Right kidney (tissue), 1 donor: ENCODE measurements at regions not wholly inside any gene's neighbourhood (a gene's known extent, or its start where the extent isn't known, plus 50 kb on each side); places are given as distances from the start of the nearest gene placed in this dataset.
"Not testable (repeated sequence)": the region's sequence is repeated elsewhere in the genome, so short reads cannot be mapped to it uniquely, and the experiment has no call there.

Experiments
- DNase-seq: peaks from one replicate; pipeline ENCODE4 v3.0.0-alpha.2; 2016

DNA sequence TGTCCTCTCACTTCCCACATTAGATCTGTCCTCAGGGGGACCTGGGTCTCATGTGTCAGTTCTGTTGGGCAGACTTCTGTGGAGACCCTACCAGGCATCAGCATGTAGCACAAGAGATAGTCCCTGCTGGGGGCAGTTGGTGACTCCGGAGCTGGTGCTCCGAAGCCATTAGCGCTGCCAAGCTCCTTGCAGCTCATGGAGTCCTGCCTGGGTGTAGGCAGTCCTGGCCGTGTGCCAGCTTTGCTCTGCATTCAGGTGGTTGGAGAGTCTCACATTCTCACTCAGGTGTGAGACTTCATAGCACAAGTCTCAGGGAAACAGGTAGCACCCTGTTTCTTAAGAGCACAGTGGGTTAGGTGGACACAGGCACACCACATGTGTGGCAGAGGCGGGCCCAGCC lies 202.3 kb downstream of the LIPI start:
- not testable (repeated sequence) for DNase-seq

DNA sequence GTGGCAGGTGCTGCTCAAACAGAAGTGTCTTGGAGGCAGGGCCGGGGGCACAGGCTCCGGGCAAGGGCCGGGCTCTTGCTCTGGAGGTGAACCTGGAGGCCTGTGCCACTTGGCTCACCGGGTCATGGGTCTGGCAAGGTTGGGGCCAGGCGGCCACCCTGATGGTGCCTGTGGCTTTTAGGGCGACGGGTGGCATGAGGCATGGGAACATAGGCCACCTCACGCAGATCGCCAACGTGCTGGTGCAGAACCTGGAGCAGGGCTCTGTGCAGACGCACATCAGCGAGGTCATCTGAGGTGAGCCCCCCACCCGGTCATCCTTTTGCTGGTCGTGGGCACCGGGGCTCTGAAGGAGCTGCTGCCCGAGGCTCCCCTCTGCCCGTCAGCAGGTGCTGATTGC lies 202.7 kb downstream of the LIPI start:
- DNase-seq, result not testable (repeated sequence)

DNA sequence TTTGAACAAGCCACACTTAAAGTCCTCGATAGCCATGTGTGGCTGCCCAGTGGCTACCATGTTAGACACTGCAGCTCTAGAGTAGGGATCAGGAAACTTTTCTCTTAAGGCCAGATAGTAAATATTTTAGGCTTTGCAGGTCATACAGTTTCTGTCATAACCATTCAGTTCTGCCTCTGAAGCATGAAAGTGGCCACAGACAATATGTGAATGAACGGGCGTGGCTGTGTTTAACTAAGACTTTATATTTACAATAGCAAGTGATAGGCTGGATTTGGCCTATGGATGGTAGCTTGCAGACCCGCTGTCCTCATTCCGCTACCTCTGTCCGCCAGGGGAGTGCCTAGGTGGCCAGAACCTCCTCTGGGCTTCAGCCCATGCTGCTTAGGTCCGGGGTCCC lies 204.6 kb downstream of the LIPI start:
- not testable (repeated sequence) for DNase-seq

DNA sequence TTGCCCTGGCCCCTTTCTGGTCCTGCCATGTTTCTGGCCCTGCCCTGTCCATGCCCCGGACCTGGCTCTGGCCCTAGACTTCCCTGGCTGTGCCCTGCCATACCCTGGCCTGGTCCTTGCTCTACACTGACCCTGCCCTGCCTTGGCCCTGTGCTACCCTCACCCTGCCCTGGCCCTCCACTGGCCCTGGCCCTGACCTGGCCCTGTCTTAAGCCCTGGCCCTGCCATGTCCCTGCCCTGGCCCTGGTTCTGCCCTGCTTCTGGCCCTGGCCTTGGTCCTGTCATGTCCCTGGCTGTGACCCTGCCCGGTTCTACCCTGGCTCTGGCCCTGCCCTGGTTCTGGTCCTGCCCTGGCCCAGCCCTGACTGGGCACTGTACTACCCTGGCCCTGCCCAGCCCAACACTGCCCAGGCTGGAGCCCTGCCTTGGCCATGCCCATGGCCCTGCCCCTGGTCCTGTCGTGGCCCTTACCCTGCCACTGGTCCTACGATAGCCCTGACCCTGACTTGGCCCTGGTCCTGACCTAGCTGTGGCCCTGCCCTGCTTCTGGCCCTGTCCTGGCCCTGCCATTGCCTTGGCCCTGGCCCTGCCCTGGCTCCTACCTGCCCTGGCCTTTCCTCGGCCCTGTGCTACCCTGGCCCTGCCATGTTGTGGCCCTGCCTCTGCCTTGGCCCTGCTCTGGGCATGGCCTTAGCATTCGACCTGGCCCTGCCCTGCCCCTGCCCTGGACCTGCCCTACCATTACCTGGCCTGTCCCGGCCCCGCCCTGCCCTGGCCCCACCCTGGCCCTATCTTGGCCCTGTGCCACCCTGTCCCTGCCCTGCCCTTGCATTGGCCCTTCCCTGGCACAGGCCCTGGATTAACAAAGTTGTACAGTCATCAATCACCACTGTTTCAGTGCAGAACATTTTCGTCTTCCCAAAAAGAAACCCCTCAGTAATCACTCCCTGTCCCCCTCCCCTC lies 223.5 kb downstream of the LIPI start:
- not testable (repeated sequence) for DNase-seq

DNA sequence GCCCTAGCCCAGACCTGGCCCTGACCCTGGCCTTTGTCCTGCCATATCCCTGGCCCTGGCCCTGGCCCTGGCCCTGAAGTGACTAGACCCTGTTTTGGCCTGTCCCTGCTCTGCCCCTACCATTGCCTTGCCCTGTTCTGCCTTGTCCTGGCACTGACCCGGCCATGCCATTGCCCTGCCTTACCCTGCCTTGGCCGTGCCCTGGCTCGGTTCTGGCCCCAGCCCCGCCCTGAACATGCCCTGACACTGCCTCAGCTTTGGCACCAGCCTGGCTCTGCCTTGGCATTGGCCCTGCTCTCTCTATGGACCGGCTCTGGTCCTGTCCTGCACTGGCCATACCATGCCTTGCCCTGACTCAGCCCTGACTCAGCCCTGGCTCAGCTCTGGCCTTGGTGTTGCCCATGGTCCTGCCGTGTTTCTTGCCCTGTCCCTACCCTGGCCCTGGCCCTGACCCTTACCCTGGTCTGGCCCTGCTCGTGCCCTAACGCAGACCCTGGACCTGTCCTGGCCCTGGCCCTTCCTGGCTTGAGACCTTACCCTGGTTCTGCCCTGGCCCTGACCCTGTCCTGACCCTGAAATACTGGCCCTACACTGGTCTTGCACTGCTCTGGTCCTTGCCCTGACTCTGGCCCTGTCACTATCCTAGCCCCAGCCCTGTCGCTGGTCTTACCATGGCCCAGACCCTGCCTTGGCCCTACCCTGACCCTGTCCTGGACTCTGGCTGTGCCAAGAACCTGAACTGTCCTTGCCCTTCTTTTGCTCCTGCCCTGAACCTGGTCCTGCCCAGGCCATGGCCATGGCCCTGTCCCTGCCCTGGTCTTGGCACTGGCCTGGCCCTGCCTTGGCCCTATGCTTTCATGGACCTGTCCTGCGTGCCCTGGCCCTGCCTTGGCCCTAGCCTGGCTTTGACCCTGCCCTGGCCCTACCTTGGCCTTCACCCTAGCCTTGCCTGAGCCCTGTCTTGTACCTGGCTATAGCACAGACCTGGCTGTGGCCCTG lies 224.6 kb downstream of the LIPI start:
- DNase-seq, result not testable (repeated sequence)

DNA sequence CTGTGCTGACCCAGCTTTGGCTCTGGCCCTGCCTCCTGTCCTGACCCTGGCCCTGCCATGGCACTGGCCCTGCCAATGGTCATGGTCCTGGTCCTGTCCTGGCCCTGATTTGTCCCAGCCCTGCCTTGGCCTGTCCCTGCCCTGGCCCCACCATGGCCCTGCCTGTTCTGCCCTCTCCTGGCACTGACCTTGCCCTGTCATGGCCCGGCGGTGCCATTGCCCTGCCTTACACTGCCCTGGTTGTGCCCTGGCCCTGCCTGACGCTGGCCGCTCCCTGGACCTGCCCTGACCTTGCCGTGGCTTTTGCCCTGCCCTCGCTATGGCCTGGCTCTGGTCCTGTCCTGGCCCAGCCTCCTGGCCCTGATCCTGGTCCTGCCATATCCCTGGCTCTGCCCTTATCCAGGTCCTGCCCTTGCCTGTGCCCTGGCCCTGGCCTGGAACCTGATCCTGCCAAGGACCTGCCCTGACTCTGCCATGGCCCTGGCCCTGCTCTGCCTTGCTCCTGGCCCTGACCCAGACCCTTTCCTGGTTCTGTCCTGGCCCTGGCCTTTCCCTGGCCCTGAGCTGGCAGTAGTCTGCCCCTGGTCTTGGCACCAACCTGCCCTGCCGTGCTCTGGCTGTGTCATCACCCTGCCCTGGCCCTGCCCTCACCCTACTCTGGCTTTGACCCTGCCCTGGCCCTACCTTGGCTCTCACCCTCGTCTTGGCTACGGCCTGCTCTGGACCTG lies 225.5 kb downstream of the LIPI start:
- DNase-seq, result not testable (repeated sequence)

DNA sequence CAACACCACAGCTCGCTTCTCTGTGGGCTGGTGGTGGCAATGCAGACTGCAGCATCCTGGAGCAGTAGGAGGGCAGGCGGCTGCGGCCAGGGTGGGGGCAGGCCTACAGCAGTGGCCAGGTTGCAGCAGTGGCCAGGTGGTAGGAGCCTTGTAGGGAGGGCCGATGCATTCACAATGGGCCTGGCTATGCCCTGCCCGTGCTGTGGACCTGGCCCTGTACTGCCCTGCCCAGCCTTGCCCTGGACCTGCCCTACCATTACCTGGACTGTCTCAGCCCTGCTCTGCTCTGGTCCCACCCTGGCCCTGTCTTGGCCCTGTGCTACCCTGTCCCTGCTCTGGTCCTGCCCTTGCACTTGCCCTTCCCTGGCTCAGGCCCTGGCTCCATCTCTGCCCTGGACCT lies 226.0 kb downstream of the LIPI start:
- not testable (repeated sequence) for DNase-seq

DNA sequence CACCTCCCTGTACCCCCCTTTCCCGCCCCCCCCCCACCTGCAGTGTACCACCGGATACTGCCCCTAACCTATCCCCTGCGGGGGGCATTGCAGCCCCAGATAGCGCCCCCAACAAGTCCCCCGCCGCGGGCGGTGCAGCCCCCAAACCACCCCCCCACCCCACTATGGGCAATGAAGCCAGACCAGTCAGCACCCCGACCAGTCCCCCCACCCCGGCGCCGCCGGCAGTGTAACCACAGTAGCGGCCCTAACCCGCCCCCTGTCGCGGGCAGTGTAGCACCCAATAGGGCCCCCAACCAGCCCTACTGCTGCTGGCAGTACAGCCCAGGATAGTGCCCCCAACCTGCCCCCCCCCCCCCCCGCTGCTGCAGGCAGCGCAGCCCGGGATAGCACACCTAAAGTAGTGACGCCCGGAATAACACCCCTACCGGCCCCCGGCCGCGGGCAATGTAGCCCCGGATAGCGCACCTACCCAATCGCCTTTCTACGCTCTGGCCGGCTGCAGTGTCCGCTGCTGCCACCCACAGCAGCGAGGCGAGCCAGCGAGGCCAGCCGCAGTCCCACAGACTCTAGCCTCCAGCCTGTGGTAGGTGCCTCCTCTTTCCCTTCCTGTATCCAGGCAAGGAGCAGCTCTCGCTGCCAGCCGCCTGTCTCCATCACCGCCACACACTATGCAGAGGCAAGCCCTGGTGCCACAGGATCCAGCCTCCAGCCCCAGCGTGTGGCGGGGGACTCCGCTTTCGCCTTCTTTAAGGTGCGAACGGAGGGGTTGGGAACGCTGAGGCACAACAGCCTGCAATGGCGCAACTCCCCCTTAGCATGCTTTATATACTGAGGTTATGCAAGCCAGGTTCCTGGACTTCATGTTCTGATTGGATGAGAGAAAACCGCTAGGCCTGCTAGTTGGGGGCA lies 229.3 kb downstream of the LIPI start:
- not testable (repeated sequence) for DNase-seq

DNA sequence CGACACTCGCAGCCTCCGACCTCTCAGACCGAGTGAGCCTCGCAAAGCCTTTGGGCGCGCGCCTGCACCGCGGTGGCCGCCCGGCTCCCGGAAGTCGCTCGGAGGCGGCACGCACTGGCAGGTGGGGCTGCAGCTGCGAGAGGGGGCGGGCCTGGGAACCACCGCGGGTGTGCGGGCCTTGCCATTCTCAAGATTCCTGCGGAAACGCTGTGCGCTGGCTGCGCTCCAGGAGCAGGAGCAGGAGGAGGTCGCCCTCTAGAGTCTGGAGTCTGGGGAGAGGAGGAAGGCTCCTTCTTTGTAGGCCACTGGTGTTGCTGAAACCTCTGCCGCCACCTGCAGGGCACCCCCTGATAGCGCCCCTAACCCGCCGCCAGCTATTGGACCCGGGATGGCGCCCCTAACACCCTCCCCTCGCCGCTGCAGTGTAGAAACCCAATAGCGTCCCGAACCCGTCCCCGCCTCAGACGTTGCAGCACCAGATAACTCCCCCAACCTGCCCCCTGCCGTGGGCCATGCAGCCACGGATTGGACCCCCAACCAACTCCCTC lies 230.6 kb downstream of the LIPI start:
- DNase-seq, result peak; percentile 2

DNA sequence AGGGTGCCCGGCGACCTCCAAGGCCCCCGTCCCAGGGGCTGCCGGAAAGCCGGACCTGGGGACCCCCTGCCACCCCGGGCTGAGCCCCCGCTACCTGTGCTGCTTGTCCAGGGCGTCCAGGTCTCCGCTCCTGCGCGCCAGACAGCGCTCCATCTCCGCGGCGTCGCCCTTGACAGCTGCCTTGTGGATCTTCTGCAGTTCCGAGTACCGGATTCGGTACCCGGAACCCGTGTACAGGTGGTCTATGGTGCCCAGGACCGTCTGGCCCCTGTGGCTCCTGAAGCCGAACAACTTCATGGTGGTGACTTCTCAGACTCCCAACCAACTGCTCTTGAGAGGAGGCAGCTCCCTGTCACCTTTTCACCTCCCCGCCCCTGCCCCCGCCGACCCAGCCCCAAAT lies 231.1 kb downstream of the LIPI start:
- not testable (repeated sequence) for DNase-seq

DNA sequence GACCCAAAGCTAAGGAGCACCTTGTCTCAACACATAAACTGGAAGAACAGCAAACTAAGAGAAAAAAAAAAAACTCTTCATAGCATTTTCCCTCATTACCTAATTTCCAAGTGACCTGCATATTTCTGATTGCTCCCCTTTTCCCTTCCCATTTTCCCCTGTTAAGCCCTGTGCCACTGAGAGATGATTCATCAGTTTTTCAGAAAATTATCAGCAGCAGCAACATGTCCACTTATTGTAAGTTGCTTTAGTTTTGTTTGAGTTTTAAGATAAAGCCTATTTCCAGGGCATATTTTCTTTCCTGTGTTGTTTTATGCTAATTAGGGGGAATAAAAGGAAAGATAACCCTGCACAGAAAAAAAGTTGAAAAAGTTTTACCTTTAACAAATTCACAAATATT lies 236.2 kb downstream of the LIPI start:
- not testable (repeated sequence) for DNase-seq

DNA sequence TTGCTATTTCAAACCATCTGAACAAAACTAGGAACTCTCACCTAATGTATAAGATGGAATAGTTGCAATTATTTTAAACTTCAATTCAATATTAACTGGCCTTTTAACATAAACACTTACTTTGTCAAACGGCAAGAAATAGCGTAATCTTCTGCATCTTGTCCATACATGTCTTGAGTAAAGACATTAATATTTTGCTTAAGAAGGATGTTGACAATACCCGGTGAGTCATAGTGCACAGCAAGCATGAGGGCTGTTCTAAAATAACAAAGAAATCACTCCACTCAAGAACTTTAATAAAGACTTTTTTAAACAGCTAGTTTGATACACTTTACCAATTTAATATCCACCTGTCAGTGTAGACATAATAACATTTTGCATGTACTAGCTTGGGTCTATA lies 240.9 kb downstream of the LIPI start:
- DNase-seq, result not testable (repeated sequence)

DNA sequence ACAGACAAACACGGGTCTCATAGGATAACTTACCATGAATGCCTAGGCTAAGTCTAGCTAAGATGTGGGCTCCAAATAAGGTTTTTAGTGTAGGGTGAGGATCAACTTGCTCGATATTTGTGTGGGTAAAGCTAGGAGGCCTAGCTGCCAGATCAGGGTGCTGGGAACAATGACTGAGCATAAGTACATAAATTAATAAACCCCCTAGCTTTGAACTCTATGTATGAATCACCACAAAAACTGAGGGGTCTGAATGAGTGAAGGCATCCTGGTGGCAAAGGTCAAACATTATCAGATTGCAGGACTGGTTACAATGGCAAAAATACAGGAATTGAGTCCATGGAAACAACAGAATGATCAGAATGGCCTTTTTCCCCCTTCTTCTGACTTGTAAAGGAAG lies 241.8 kb downstream of the LIPI start:
- DNase-seq, result not testable (repeated sequence)

DNA sequence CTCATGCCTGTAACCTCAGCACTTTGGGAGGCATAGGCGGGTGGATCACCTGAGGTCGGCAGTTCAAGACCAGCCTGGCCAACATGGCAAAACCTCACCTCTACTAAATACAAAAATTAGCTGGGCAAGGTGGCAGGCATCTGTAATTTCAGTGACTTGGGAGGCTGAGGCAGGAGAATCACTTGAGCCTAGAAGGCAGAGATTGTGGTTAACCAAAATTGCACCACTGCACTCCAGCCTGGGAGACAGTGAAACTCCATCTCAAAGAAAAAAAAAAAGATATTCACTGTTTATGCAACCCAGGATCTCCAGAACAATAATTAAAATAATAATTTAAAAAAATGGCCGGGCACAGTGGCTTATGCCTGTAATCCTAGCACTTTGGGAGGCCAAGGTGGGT lies 247.5 kb downstream of the LIPI start:
- DNase-seq, result not testable (repeated sequence)

DNA sequence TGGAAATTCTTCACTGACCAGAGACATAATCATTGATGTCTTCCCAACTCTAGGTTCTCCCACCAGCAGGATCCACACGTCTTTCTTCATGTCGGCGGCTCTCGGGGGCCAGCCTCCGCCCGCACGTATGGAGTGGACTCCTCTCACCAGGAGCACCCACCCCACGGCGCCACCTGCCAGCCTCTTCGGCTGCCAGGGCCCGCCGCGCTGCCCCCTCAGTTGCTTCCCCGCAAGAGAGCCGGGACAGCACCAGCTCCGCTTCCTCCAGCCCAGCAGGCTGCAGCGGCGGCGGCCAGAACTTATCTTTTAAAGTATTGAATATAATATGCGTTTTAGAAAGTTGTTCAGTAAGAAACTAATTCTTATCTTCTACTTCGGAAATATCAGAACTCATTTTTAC lies 273.5 kb downstream of the LIPI start:
- DNase-seq, result no peak

DNA sequence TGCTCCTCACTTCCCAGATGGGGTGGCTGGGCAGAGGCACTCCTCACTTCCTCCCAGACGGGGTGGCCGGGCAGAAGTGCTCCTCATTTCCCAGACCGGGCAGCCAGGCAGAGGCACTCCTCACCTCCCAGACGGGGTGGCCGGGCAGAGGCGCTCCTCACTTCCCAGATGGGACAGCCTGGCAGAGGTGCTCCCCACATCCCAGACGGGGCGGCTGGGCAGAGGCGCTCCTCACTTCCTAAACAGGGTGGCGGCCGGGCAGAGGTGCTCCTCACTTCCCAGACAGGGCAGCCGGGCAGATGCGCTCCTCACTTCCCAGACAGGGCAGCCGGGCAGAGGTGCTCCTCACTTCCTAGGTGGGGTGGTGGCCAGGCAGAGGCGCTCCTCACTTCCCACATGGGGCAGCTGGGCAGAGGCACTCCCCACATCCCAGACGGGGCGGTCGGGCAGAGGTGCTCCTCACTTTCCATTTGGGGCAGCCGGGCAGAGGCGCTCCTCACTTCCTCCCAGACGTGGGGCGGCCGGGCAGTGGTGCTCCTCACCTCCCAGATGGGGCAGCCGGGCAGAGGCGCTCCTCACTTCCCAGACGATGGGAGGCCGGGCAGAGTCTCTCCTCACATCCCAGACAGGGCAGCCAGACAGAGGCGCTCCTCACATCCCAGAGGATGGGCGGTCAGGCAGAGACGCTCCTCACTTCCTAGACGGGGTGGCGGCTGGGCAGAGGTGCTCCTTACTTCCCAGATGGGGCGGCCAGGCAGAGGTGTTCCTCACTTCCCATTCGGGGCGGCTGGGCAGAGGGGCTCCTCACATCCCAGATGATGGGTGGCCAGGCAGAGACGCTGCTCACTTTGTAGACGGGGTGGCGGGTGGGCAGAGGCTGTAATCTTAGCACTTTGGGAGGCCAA lies 274.5 kb downstream of the LIPI start:
- not testable (repeated sequence) for DNase-seq

DNA sequence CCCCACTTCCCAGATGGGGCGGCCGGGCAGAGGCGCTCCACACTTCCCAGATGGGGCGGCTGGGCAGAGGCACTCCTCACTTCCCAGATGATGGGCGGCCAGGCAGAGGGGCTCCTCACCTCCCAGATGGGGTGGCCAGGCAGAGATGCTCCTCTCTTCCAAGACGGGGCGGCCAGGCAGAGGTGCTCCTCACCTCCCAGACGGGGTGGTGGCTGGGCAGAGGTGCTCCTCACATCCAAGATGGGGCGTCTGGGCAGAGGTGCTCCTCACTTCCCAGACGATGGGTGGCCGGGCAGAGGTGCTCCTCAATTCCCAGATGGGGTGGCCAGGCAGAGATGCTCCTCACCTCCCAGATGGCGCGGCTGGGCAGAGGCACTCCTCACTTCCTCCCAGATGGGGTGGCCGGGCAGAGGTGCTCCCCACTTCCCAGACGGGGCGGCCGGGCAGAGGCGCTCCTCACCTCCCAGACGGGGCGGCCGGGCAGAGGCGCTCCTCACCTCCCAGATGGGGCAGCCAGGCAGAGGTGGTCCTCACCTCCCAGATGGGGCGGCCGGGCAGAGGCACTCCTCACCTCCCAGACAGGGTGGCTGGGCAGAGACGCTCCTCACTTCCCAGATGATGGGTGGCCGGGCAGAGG lies 275.2 kb downstream of the LIPI start:
- DNase-seq, result not testable (repeated sequence)

DNA sequence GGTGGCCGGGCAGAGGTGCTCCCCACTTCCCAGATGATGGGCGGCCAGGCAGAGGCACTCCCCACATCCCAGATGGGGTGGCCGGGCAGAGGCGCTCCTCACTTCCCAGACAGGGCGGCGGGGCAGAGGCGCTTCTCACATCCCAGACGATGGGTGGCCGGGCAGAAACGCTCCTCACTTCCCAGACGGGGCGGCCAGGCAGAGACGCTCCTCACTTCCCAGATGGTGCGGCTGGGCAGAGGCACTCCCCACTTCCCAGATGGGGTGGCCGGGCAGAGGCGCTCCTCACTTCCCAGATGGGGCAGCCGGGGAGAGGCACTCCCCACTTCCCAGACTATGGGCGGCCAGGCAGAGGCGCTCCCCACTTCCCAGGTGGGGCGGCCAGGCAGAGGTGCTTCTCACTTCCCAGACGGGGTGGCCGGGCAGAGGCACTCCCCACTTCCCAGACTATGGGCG lies 275.8 kb downstream of the LIPI start:
- not testable (repeated sequence) for DNase-seq

DNA sequence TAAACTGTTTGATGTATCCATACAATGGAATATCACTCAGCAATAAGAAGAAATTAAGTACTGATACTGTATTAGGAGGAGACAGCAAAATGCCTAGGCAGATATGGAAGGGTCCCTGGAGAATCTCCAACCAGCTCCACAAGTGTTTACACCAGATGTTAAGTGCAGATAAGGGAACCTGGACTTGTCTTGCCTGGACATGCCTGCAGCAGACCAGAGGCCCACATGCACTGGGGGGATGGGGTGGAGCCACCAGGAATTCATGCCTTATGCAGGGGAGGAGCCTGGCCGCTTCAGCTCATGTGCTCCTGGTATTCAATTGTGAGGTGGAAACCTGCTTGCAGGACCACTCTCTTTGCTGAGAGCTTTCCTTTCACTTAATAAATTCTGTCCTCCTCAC lies 287.6 kb downstream of the LIPI start:
- DNase-seq, result not testable (repeated sequence)
